GDM1 (cell line): ENCODE measurements at regions not wholly inside any gene's neighbourhood (a gene's known extent, or its start where the extent isn't known, plus 50 kb on each side); places are given as distances from the start of the nearest gene placed in this dataset.
"Not testable (repeated sequence)": the region's sequence is repeated elsewhere in the genome, so short reads cannot be mapped to it uniquely, and the experiment has no call there.

Source experiments
- DNase-seq: peaks from one replicate; lab custom pipeline; 2025; lab: John Stamatoyannopoulos, UW

DNA sequence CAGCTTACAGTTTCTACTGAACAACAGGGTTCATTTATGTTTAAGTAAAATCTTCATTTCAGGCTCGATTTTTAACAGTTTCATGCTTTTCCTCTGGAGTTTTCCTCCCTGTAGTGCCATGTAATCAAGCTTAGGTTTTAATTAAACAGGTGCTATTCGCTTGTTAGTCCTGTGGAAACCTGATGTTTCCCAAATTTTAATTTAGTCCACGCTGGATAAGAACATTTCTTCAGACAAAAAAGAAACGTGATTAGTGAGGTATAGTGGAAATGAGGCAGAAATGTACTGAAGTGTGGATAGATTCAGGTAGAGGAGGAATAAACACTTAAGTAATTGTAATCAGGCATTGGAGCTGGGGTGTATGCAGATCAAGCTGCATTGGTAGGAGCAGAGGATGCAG is 1217.5 kb downstream of the AACS start:
- DNase-seq: no peak

DNA sequence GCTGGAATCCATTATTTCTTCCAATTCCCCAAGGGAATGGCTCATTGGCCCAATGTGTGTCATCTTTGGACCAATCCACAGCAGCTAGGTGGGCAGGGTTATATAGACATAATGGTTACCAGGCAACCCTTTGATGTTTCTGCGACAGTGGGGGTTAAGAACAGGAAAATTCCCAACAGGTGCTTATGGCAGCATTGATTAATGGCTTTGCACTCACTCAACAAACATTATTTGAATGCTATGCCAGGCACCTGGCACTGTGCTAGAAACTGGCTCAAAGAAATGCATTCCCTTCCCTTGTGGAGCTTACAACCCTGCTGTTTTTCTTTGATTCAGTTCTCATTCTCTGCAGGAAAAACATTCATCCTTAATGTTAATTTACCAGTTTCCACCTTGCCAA is 1221.0 kb downstream of the AACS start:
- DNase-seq: no peak

DNA sequence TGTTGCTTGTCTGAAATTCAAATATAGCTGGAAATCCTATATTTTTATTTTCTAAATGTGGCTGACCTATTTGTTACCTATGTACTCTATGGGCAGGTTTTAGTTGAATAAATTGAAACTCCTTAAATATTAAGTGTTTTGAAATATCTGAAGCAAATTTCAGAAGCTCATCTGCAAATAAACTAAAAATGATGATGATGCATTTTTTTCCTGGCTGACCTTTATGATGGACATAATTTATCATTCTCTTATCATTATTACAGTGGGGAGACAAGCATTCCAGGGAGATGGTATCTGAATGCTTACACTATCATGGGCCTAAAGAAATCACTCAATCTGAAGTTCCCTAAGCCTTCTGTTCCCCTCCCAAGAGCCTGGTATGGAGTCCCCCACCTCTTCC is 1225.2 kb downstream of the AACS start:
- no peak for DNase-seq

DNA sequence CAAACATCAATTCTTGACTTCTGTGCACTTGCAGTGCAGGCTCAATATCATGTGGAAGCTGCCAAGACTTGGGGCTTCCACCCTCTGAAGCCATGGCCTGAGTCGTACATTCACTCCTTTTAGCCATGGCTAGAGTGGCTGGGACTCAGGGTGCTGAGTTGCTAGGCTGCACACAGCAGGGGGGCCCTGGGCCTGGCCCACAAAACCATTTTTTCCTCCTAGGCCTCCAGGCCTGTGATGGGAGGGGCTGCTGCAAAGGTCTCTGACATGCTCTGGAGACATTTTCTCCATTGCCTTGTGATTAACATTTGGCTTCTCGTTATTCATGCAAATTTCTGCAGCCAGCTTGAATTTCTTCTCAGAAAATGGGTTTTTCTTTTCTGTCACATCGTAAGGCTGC is 1226.8 kb downstream of the AACS start:
- not testable (repeated sequence) for DNase-seq

DNA sequence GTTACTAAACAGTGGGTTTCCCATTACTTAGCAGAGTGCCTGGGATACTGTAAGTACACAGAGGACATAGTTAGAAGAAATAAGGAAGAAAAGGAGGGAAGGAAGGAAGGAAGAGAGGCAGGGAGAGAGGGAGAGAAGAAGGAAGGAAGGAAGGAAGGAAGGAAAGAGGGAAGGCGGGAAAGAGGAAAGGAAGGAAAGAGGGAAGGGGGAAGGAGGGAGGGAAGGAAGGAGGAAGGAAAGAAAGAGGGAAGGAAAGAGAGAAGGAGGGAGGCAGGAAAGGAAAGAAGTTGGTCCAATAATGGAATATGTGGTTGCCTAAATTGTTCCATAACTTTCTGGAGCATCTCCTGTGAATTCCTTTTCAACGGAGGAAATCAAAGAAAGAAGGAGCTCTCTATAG is 1230.4 kb downstream of the AACS start:
- no peak for DNase-seq

DNA sequence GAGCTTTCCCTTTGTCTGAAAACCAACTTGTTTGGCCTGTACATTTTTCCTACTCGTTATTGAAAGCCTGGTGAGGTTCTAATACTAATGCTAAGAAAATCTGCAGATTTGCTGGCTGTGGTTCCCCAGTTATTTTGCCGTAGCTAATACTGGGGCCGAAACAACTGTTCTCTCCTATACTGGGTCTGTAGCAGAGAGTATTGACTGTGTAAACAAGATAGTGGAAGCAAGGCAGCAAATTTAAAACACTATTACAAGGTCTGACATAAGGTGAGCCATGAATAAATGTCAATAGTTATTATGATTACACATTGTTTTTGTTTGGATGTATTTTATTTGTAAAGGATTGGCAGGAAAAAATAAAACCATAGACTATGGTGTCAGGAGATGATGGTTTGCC is 1244.0 kb downstream of the AACS start:
- DNase-seq: no peak

DNA sequence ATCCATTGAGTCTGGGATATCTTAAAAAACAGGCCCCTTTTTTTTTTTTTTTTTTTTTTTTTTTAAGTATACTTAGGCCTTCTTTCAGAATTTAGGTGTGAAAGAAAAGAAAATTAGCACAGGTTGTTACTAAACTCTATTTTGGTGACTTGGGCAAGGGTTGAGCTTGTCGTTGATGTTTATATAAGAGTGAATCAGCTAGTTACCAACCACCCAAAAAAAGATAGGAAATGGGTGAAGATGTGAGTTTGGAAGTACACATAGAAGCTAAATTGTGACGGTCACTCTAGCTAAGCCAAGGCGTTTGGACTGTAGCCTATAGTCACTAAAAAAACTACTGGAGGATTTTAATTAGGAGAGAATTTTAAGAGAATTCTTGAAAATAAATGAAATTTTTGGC is 1247.2 kb downstream of the AACS start:
- DNase-seq: no peak

DNA sequence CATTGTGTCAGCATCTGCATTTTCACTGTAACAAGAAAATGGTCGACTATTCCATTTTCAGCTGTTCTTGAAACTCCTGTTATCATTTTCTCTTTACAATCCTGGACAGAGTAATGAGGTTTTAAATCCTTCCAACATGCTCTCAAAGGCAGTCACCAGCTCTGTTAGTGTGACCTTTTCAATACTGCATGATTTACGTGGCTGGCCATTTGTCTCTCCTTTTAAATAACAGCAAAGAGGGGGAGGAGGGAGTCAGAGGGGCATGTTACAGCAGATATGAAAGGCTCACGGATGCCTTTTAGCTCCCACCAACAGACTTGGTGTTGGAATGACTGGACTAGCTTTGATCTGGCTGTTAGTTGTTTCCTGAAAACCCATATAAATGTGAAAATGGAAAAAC is 1251.2 kb downstream of the AACS start:
- no peak for DNase-seq

DNA sequence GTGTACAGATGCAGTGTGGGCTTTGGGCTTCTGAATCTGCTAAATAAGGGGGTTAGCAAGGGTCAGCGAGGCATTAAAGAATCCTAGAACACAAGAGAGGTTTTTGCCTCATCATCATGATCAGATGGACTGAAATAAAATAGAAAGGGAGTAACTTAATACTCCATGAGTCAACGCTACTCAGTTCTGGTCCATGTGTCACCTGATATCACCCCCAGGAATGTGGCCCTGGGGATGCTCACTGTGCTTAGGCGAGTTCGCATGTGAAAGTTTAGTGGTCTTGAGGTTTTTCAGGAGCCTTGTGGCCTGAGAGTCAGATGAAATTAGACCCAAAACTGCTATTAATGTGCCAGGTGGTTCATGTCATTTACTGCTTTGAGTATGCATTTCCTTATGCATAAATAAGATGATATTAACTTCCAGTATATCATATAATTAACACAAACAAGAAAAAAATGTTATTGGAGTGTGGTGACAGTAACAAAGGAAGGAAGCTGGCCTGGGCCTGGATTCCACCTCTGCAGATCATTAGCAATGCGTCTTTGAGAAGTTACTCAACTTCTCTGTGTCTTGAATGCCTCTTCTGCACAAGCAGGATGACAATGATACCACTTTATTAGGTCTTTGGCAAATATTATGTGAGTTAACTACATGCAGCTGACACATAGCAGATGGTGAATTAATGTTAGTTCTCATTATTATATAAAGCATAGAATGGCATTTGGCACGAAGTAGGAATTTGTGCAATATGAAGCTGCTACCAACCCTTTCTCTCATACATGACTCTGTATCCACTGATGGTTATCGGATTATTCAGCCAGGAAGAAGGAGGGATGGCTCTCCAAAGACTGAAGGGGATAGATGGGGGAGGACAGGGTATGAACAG is 1272.6 kb downstream of the AACS start:
- no peak for DNase-seq

DNA sequence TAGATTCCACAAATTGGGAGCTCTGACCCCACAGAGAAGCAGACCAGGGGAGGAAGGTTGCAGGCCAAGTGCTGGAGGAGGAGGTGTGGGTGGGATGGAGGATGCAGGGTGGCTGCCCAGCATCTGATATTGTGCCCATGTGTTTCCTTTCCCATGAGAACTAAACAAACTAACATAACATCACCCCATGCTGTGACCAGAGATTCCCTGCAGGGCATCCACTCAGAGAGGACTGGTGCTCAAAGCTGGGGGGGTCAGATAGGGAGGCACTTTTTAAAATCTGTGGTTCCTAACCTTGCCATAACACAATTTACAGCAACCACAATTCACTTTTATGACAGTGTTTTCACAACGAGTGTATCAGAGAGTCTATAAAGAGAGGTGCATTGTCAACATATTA is 1277.6 kb downstream of the AACS start:
- no peak for DNase-seq

DNA sequence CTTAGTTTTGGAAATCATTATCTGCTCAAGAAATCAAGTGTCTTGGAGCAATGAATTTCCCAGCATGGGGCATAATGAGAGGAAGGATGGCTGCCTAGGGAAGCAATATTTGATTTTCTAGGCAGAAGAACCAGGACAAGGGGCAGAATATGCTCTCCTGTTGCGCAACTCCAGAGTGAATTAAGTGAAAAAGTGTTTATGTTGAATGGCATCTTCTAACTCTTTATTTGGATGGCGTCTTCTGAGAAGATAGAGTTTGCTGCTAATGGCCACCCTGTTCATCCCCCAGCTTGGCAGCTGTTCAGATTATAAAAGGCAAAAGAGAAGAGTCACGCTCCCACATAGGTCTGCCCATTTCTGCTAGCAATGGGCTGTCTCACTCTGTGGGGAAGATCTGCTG is 1278.1 kb downstream of the AACS start:
- no peak for DNase-seq

DNA sequence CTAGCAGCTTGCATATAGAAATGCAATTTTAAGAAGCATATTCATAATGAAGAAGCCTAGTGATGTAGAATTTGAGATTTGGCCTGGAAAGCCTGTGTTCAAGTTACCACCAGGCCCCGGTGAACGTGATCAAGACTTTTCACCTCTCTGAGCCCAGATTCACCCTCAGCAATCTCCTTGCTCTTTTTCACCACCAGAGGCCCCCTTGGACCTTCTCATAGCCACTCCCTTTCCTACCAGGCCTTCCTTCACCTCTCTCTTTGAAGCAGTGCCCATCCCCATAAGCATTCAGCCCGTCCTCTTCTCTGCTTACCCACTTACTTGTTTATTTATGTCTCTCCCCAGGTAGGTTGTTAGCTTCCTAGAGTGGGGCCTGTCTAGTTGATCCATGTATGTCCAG is 1280.9 kb downstream of the AACS start:
- no peak for DNase-seq

DNA sequence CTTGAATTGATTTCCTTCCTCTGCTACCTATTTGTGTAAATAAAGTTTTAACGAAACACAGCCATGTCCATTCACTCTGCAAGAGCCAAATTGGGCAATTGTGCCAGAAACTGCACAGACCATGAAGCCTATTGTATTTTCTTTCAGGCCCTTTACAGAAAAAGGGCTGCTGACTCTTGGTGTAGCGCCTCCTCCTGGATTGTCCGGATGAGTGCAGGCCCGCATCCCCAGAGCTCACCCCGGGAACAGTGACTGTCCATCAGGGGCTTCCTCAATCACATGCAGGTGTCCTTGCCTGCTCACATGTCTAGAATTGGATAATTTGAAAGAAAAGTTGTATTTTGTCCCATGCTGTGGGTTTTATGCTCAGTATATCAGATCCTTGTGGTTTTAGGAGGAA is 1282.2 kb downstream of the AACS start:
- DNase-seq: no peak

DNA sequence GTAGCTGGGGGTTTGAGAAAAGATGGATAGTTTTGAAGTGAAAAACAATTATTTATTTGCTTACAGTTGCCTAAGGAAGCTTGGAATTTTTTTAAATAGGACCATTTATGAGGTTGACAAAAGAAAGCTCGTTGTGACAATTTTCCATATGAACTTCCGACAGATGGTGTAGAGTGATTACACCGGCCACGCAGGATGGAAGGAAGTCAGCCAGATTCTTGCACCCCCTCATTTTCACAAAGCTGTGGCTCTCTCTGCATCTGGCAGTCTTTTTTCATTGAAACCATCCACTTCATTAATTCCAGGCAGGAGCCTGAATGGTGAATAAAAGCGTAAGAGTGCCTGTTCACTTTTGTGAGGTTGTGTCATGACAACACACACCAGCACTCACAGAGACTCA is 1284.1 kb downstream of the AACS start:
- DNase-seq: no peak

DNA sequence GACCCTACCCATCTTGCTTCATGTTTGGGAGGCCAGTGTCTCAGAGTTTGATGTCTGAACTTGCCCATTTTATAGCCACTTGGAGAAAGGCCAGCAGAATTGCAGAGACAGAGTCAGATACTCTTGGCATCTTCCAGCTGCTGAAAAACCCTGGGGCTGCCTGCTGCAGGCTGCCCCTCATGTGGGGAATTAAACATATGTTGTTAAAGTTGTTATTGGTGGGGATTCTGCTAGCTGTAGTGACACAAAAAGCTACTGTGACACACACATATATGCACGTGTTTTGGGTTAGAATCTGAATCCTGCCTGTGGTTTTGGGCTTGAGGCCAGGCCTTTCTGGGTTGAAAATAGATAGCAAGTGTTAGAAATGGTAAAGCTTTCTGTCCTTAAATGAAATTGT is 1288.4 kb downstream of the AACS start:
- no peak for DNase-seq

DNA sequence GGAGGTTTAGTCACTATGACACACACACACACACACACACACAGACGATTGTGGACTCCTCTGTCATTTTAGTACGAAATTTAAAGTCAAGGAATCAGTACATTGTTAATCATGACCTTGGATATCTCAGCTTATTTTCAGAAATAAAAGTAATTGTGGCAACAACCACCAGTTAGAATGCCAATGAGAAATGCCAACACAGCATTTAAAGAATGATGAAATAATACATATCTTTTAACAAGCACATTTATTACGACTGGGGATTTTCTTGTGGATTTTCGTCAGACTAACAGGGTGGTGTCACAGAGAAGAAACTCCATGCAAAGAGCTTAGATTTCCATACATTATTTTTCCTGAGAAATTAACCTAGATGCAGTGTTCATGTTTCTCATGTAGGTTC is 1289.4 kb downstream of the AACS start:
- no peak for DNase-seq

DNA sequence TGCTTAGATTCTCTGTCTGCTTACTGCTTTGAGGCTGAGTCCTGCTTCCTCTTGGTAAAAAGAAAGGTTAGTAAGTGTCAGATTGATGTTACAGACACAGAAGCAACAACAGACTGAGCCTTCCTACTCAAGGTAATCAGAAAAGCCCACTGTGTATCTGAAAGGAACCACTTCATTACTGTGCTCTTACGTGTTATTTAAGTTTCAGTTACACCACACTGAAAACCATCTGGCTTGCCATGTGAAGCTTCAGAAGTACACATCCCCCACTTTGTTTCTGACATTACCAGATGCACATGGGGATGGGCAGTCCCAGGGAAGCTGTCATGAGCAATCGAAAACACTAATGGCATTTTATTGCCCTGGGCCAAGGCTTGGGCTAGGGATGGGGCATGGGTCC is 1290.1 kb downstream of the AACS start:
- DNase-seq: no peak

DNA sequence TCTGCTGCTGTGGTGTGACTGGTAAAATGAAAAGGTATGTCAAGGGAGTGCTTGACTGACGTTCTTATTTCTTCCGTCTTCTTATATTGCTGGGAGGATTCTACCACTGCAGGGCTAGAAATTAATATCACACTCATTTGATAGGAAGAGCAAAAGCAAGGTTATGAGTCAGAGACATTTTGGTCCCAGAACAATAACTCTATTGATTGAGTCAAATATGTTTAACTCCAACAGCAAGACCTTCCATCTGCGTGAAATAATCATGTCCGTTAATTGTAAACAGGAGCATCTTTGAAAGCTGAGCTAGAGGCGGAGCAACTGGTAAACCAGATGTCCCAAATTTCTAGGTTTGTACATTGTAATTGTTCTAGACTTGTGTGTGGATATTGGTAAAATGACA is 1293.6 kb downstream of the AACS start:
- DNase-seq: no peak

DNA sequence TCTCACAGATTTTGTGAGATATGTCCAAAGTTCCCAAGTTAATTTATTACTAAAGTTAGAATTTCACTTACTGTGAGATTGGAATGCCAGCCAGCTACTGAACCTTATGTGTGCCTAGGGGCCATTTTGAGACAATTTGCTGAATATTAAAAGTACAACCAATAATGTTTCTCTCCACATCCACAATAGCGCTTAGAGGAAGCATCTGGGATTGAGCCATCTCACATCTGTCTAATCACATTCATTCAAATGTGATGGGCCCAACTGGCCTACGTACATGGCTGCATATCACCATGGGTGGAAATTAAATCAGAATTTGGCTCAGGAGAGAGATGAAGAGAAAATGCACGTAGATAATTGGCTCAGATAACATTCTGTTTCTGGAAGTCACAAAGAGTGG is 1294.0 kb downstream of the AACS start:
- no peak for DNase-seq

DNA sequence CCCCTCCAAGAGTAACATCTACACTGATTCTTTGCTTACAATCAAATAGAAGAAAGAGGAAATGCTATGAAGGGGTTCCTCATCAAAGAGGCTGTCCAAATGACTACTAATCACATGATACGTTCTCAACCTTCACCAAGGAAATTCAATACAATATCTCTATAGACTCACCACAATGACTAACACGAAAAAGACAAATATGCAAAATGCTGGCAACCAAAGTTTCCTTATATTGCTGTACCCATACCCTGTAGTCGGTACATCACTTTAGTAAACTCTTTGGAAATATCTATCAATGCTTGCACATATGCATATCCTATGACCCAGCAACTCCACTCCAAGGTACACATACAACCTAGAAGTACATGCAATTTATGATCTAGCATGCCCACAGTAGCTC is 1296.6 kb downstream of the AACS start:
- DNase-seq: no peak

DNA sequence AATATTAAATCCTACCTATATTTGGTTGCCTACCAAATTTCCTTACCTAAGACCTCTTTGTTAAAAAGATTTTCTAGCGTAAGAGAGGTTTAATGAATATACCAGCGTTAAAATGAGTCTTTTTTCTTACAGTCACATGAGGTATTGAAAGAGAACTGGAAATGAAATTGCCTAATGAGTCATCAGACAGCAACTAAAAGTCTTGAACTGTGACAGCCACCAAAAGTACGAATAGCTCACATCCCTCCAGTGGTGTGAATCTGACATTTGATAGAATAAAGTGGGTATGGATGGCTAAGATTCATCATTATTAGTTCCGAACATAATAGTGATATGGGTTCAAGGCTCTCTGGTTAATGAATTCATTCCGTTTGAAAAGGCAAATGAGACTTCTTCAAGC is 1297.3 kb downstream of the AACS start:
- DNase-seq: no peak

DNA sequence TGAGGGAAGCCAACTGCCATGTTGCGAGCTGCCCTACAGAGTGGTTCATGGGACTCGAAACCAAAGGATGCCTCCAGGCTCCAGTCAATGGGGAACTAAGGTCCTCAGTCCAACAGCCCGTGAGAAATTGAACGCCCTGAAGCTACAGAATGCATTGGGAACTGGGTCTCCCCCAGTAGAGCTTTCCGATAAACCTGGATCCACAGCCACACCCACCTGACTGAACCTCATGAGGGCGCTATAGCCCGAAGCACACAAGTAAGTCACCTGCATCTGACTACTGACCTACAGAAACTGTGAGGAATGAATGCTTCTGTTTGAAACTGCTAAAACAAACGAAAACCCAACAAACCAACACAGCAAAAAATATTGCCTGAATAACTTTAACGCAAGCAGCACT is 1297.7 kb downstream of the AACS start:
- no peak for DNase-seq

DNA sequence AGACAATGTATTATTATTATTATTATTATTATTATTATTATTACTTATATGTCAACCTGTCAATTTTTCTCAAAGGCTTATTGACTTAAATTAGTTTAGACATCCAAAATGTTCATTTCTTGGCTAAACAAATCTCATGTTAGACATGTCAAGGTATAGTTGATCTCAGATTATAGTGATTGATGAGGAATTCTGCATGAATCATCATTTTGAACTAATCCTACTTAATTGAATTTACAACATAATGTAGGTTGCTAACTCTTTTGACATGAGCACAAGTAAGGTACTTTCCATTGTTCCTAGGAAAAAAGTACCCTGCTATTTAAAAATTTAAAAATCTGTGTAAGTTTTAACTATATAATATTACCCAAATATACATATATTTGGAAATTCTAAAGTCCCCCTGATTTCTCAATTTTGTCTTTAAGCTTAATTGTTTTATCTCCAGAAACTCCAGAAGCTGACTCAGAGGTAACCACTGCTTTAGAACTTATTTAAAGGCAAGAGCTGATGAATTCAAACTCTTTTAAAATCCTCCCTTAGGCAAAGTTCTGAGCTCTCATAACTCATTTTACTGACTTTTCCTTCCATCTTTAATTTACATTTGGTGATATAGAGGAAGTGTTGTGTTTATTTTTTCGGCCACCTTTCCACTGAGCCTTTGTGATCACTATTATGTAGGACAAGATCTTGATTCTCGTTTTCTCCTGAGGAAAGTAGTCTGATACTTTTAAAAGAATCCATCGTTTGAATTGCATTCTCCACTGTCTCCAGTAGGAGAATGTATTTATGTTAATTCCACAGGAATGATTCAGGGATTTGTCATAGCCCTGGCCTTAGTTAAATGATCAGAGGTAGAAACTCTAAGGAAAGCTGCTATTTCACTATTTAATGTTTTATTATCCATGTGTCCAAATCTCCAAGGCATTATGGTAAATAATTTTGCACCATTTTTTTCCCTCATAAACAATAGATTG is 1304.5 kb downstream of the AACS start:
- no peak for DNase-seq
